ENCODE measurements at regions not wholly inside any gene's neighbourhood (a gene's known extent, or its start where the extent isn't known, plus 50 kb on each side); places are given as distances from the start of the nearest gene placed in this dataset.

- peak overlapping the region in 2 of 7 donors; percentile 35 to 46 for H3K27ac Mint-ChIP-seq
- intact Hi-C loops (cut with micrococcal nuclease): no loop called here
- WGBS (ENCODE audit: insufficient coverage): 92% methylated on average over 6 of the region's 11 CpGs
- peaks cover 1 to 4% (median 2%) of the 10 kb centered on the region in 3 donors for H3K27me3 Mint-ChIP-seq (ENCODE audit: low read depth in 3 of 3)
- Histone ChIP-seq H3K9ac (ENCODE audit: insufficient read depth, low read length, poor library complexity, severe bottlenecking) (no peak overlapping the region), H3K27ac (ENCODE audit: low read depth in 1 of 2, low read length in 2 of 2) (no peak overlapping the region), H2AFZ (ENCODE audit: insufficient read depth, low read depth, low read length, poor library complexity, severe bottlenecking) (no peak overlapping the region), H3K36me3 (replicated peaks in 1 of 2; ENCODE audit: control insufficient read depth in 1 of 2, insufficient read depth in 2 of 2, low read length in 2 of 2) (no peaks in the 10 kb centered on the region), H4K20me1 (ENCODE audit: insufficient read depth, low read length) (no peaks in the 10 kb centered on the region), H3K79me2 (ENCODE audit: insufficient read depth, low read length) (no peaks in the 10 kb centered on the region), H3K4me1 (ENCODE audit: control insufficient read depth in 1 of 2, insufficient read depth in 2 of 2, low read length in 2 of 2) (no peaks in the 10 kb centered on the region), H3K4me2 (replicated peaks; ENCODE audit: extremely low read depth, low read length, poor library complexity, severe bottlenecking) (no peak overlapping the region), H3K4me3 (replicated peaks in 1 of 3; ENCODE audit: low read depth in 2 of 3, low read length in 3 of 3) (no peak overlapping the region), H3K9me3 (replicated peaks in 1 of 2; ENCODE audit: control insufficient read depth in 1 of 2, insufficient read depth in 1 of 2, low read length in 2 of 2) (peaks cover 3 to 4% of the 10 kb centered on the region in 2 donors), H3K27me3 (ENCODE audit: control insufficient read depth in 2 of 2, insufficient read depth in 2 of 2, low read length in 2 of 2) (no peaks in the 10 kb centered on the region)
- peaks cover 1% of the 10 kb centered on the region for H3K4me1 Mint-ChIP-seq
- H3K36me3 Mint-ChIP-seq: peaks cover 3 to 6% of the 10 kb centered on the region in 2 donors
- no peak for DNase-seq
- peaks cover 5 to 7% (median 5%) of the 10 kb centered on the region in 7 donors for H3K9me3 Mint-ChIP-seq
- no peak for TF ChIP-seq CTCF (IDR thresholded peaks at IDR 0.05)
- no peak overlapping the region for H3K4me3 Mint-ChIP-seq
These were observed 109.1 kb downstream of the PFKFB3 start for GRCh38 chr10:6311700-6312330.

- Histone ChIP-seq H3K9me3 (replicated peaks in 1 of 2; ENCODE audit: control insufficient read depth in 1 of 2, insufficient read depth in 1 of 2, low read length in 2 of 2) (no peaks in the 10 kb centered on the region), H3K4me3 (replicated peaks in 1 of 3; ENCODE audit: low read depth in 2 of 3, low read length in 3 of 3) (no peak overlapping the region), H3K27ac (ENCODE audit: low read depth in 1 of 2, low read length in 2 of 2) (no peak overlapping the region), H2AFZ (ENCODE audit: insufficient read depth, low read depth, low read length, poor library complexity, severe bottlenecking) (no peak overlapping the region), H3K4me2 (replicated peaks; ENCODE audit: extremely low read depth, low read length, poor library complexity, severe bottlenecking) (no peak overlapping the region), H3K27me3 (ENCODE audit: control insufficient read depth in 2 of 2, insufficient read depth in 2 of 2, low read length in 2 of 2) (no peaks in the 10 kb centered on the region), H3K9ac (ENCODE audit: insufficient read depth, low read length, poor library complexity, severe bottlenecking) (no peak overlapping the region), H3K79me2 (ENCODE audit: insufficient read depth, low read length) (no peaks in the 10 kb centered on the region), H3K4me1 (ENCODE audit: control insufficient read depth in 1 of 2, insufficient read depth in 2 of 2, low read length in 2 of 2) (no peaks in the 10 kb centered on the region), H4K20me1 (ENCODE audit: insufficient read depth, low read length) (no peaks in the 10 kb centered on the region), H3K36me3 (replicated peaks in 1 of 2; ENCODE audit: control insufficient read depth in 1 of 2, insufficient read depth in 2 of 2, low read length in 2 of 2) (no peaks in the 10 kb centered on the region)
- Mint-ChIP-seq H3K36me3 (no peaks in the 10 kb centered on the region), H3K4me3 (no peak overlapping the region), H3K27me3 (ENCODE audit: low read depth in 3 of 3) (peaks cover 1 to 5% (median 2%) of the 10 kb centered on the region in 3 donors), H3K4me1 (no peaks in the 10 kb centered on the region), H3K9me3 (peaks cover 0 to under 1% (median 0%) of the 10 kb centered on the region in 7 donors), H3K27ac (no peak overlapping the region)
- DNase-seq: no peak
- TF ChIP-seq CTCF (IDR thresholded peaks at IDR 0.05): no peak
- intact Hi-C loops (cut with micrococcal nuclease): no loop called here
- WGBS (ENCODE audit: insufficient coverage): 100% methylated on average over 1 of the region's 6 CpGs
These were observed 109.9 kb downstream of the PFKFB3 start for GRCh38 chr10:6312636-6313035.
